HG02610 (cell line): ENCODE measurements at regions not wholly inside any gene's neighbourhood (a gene's known extent, or its start where the extent isn't known, plus 50 kb on each side); places are given as distances from the start of the nearest gene placed in this dataset.

Experiments used
- ATAC-seq: cut with Tn5 transposase; IDR thresholded peaks from one replicate; pipeline ENCODE4 v1.9.1; 2021; ENCODE audit warnings: mild to moderate bottlenecking, moderate library complexity; ENCODE audit not compliant: unreplicated experiment

GRCh38 chr13:105442040-105442439 lies 1093.4 kb downstream of the EFNB2 start:
- no peak for ATAC-seq

GRCh38 chr13:105441051-105441750 lies 1094.3 kb downstream of the EFNB2 start:
- no peak for ATAC-seq

- no peak for ATAC-seq
Measured at GRCh38 chr13:105436943-105437342, 1098.5 kb downstream of the EFNB2 start.

GRCh38 chr13:105432438-105432837 lies 1103.0 kb downstream of the EFNB2 start:
- no peak for ATAC-seq

GRCh38 chr13:105428811-105429210 lies 1106.7 kb downstream of the EFNB2 start:
- ATAC-seq = no peak

- no peak for ATAC-seq
Measured at GRCh38 chr13:105426441-105426840, 1109.0 kb downstream of the EFNB2 start.

GRCh38 chr13:105414639-105415038 lies 1120.8 kb downstream of the EFNB2 start:
- no peak for ATAC-seq

- no peak for ATAC-seq
Measured at GRCh38 chr13:105412171-105412570, 1123.3 kb downstream of the EFNB2 start.

- ATAC-seq = no peak
Measured at GRCh38 chr13:105410602-105411001, 1124.9 kb downstream of the EFNB2 start.

- no peak for ATAC-seq
Measured at GRCh38 chr13:105406551-105406950, 1128.9 kb downstream of the EFNB2 start.

GRCh38 chr13:105403086-105403485 lies 1132.4 kb downstream of the EFNB2 start:
- no peak for ATAC-seq

GRCh38 chr13:105395041-105395440 lies 1140.4 kb downstream of the EFNB2 start:
- ATAC-seq = no peak

GRCh38 chr13:105389373-105389772 lies 1146.1 kb downstream of the EFNB2 start:
- ATAC-seq = no peak

GRCh38 chr13:105377452-105377851 lies 1158.0 kb downstream of the EFNB2 start:
- no peak for ATAC-seq

- ATAC-seq = no peak
Measured at GRCh38 chr13:105370011-105370650, 1165.3 kb downstream of the EFNB2 start.

GRCh38 chr13:105368781-105369180 lies 1166.7 kb downstream of the EFNB2 start:
- no peak for ATAC-seq

GRCh38 chr13:105365831-105366230 lies 1169.6 kb downstream of the EFNB2 start:
- ATAC-seq = no peak

GRCh38 chr13:105365021-105365550 lies 1170.4 kb downstream of the EFNB2 start:
- ATAC-seq = no peak

GRCh38 chr13:105364191-105364590 lies 1171.3 kb downstream of the EFNB2 start:
- no peak for ATAC-seq

- ATAC-seq = no peak
Measured at GRCh38 chr13:105363261-105364190, 1171.9 kb downstream of the EFNB2 start.

- ATAC-seq = no peak
Measured at GRCh38 chr13:105353654-105354053, 1181.8 kb downstream of the EFNB2 start.
